ENCODE measurements at regions not wholly inside any gene's neighbourhood (a gene's known extent, or its start where the extent isn't known, plus 50 kb on each side); places are given as distances from the start of the nearest gene placed in this dataset.

- H3K4me3 ChIP-seq (ENCODE audit: low read depth, low read length), result no peak overlapping the region
Observed at GRCh38 chr17:36755586-36755985, 154.2 kb downstream of the MRM1 start.

GRCh38 chr17:36756695-36757094 is 155.3 kb downstream of the MRM1 start:
- H3K4me3 ChIP-seq (ENCODE audit: low read depth, low read length), result no peak overlapping the region

GRCh38 chr17:36760425-36760824 is 159.0 kb downstream of the MRM1 start:
- H3K4me3 ChIP-seq (ENCODE audit: low read depth, low read length), result no peak overlapping the region

GRCh38 chr17:36761203-36761950 is 160.0 kb downstream of the MRM1 start:
- no peak overlapping the region for H3K4me3 ChIP-seq (ENCODE audit: low read depth, low read length)

GRCh38 chr17:36765436-36766043 is 164.2 kb downstream of the MRM1 start:
- no peak overlapping the region for H3K4me3 ChIP-seq (ENCODE audit: low read depth, low read length)

GRCh38 chr17:36768394-36768793 is 167.0 kb downstream of the MRM1 start:
- H3K4me3 ChIP-seq (ENCODE audit: low read depth, low read length), result no peak overlapping the region

- H3K4me3 ChIP-seq (ENCODE audit: low read depth, low read length), result no peak overlapping the region
Observed at GRCh38 chr17:36773039-36773438, 164.2 kb upstream of the LHX1 start.

GRCh38 chr17:36777118-36777517 is 160.2 kb upstream of the LHX1 start:
- no peak overlapping the region for H3K4me3 ChIP-seq (ENCODE audit: low read depth, low read length)

GRCh38 chr17:36778448-36778847 is 158.8 kb upstream of the LHX1 start:
- H3K4me3 ChIP-seq (ENCODE audit: low read depth, low read length), result no peak overlapping the region

- H3K4me3 ChIP-seq (ENCODE audit: low read depth, low read length), result no peak overlapping the region
Observed at GRCh38 chr17:36779550-36779949, 157.7 kb upstream of the LHX1 start.

- no peak overlapping the region for H3K4me3 ChIP-seq (ENCODE audit: low read depth, low read length)
Observed at GRCh38 chr17:36784633-36785032, 152.6 kb upstream of the LHX1 start.

- H3K4me3 ChIP-seq (ENCODE audit: low read depth, low read length), result no peak overlapping the region
Observed at GRCh38 chr17:36786867-36787266, 150.4 kb upstream of the LHX1 start.

- H3K4me3 ChIP-seq (ENCODE audit: low read depth, low read length), result no peak overlapping the region
Observed at GRCh38 chr17:36791150-36791941, 145.9 kb upstream of the LHX1 start.

GRCh38 chr17:36791942-36792475 is 145.3 kb upstream of the LHX1 start:
- H3K4me3 ChIP-seq (ENCODE audit: low read depth, low read length), result no peak overlapping the region

- H3K4me3 ChIP-seq (ENCODE audit: low read depth, low read length), result no peak overlapping the region
Observed at GRCh38 chr17:36792849-36793248, 144.4 kb upstream of the LHX1 start.

GRCh38 chr17:36793976-36794375 is 143.3 kb upstream of the LHX1 start:
- H3K4me3 ChIP-seq (ENCODE audit: low read depth, low read length), result no peak overlapping the region

- H3K4me3 ChIP-seq (ENCODE audit: low read depth, low read length), result peak overlapping the region; percentile 43
Observed at GRCh38 chr17:36807496-36808179, 129.6 kb upstream of the LHX1 start.

- peak overlapping the region; percentile 43 for H3K4me3 ChIP-seq (ENCODE audit: low read depth, low read length)
Observed at GRCh38 chr17:36808180-36808661, 129.1 kb upstream of the LHX1 start.

GRCh38 chr17:36812762-36813161 is 124.5 kb upstream of the LHX1 start:
- no peak overlapping the region for H3K4me3 ChIP-seq (ENCODE audit: low read depth, low read length)

- H3K4me3 ChIP-seq (ENCODE audit: low read depth, low read length), result no peak overlapping the region
Observed at GRCh38 chr17:36813357-36813756, 123.9 kb upstream of the LHX1 start.

All from iPS-11a (cell line).